ENCODE measurements at regions not wholly inside any gene's neighbourhood (a gene's known extent, or its start where the extent isn't known, plus 50 kb on each side); places are given as distances from the start of the nearest gene placed in this dataset.

GRCh38 chr15:91752081-91752785 lies 101.3 kb upstream of the SLCO3A1 start:
- Histone ChIP-seq H3K27me3 (peaks cover 14% of the 10 kb centered on the region), H3K36me3 (no peaks in the 10 kb centered on the region), H3K9me3 (no peaks in the 10 kb centered on the region), H3K4me3 (no peak overlapping the region), H3K4me1 (no peaks in the 10 kb centered on the region), H3K27ac (no peak overlapping the region)
- WGBS, 2 donors (ENCODE audit: low coverage in 1 of 2), result 65 to 68% methylated on average over 5 to 8 of the region's 8 CpGs
- TF ChIP-seq POLR2A (IDR thresholded peaks at IDR 0.05), result no peak
- TF ChIP-seq, protein P1, sequence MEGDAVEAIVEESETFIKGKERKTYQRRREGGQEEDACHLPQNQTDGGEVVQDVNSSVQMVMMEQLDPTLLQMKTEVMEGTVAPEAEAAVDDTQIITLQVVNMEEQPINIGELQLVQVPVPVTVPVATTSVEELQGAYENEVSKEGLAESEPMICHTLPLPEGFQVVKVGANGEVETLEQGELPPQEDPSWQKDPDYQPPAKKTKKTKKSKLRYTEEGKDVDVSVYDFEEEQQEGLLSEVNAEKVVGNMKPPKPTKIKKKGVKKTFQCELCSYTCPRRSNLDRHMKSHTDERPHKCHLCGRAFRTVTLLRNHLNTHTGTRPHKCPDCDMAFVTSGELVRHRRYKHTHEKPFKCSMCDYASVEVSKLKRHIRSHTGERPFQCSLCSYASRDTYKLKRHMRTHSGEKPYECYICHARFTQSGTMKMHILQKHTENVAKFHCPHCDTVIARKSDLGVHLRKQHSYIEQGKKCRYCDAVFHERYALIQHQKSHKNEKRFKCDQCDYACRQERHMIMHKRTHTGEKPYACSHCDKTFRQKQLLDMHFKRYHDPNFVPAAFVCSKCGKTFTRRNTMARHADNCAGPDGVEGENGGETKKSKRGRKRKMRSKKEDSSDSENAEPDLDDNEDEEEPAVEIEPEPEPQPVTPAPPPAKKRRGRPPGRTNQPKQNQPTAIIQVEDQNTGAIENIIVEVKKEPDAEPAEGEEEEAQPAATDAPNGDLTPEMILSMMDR (IDR thresholded peaks at IDR 0.05), result no peak
- no peak for TF ChIP-seq EP300 (IDR thresholded peaks at IDR 0.05)
- TF ChIP-seq POLR2AphosphoS5 (IDR thresholded peaks at IDR 0.05), result no peak
- ATAC-seq, result no peak

DNA sequence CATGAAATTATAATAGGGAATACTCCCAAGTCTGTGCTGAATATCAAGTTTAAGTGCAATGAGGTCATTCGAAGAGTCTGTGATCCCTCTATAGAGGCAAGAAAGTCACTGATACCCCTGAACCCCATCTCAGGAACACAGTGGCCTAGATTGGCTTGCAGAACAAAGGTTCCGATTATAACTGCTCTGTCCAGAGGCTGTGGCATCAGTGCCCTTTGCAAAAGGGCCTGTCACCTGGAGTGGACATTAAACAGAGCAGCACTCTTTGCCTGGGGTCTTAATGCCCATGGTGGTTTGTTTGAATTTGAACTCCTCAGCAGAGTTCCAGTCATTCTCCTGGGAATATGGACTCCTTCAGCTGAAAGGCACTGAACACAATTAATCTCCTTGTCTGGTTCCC lies 93.9 kb upstream of the SLCO3A1 start:
- H3K36me3 ChIP-seq, result no peaks in the 10 kb centered on the region
- no peak for TF ChIP-seq POLR2AphosphoS5 (IDR thresholded peaks at IDR 0.05)
- no peak for TF ChIP-seq EP300 (IDR thresholded peaks at IDR 0.05)
- no peak for TF ChIP-seq POLR2A (IDR thresholded peaks at IDR 0.05)
- TF ChIP-seq, protein P1 (IDR thresholded peaks at IDR 0.05), result no peak
- H3K4me3 ChIP-seq, result no peak overlapping the region
- ATAC-seq, result no peak
- H3K4me1 ChIP-seq, result no peaks in the 10 kb centered on the region
- WGBS, 2 donors (ENCODE audit: low coverage in 1 of 2), result 94 to 95% methylated on average over 2 of the region's 2 CpGs
- H3K27me3 ChIP-seq, result peaks cover 24% of the 10 kb centered on the region
- H3K9me3 ChIP-seq, result no peaks in the 10 kb centered on the region
- H3K27ac ChIP-seq, result no peak overlapping the region

- Histone ChIP-seq H3K4me1 (no peaks in the 10 kb centered on the region), H3K27ac (no peak overlapping the region), H3K9me3 (no peaks in the 10 kb centered on the region), H3K27me3 (peaks cover 12% of the 10 kb centered on the region), H3K36me3 (no peaks in the 10 kb centered on the region), H3K4me3 (no peak overlapping the region)
- ATAC-seq, result no peak
- TF ChIP-seq, protein P1 (IDR thresholded peaks at IDR 0.05), result no peak
- TF ChIP-seq POLR2A (IDR thresholded peaks at IDR 0.05), result no peak
- 84% methylated on average over 3 of the region's 3 CpGs; no CpG with 5 or more reads in 1 of the 2 donors for WGBS, 2 donors (ENCODE audit: low coverage in 1 of 2)
Observed at GRCh38 chr15:91765660-91766059, 87.8 kb upstream of the SLCO3A1 start.

DNA sequence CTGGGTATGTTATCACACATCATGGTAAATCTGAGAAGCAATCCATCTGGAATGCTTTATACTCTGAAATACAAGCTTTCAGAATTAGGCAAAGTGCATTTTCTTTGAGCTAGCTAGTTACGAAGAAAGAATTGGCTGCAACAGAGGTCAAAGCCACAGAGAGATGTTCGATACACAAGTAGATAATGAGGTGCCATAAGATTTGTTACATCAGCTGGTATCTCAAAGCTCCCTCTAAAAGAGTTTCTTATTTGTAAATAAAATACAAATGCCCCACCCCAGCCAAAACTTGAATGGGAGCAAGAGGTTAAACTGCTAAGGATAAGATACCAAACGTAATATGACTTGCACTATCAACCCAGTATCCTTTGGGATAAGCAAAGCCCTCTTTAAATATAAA lies 84.0 kb upstream of the SLCO3A1 start:
- Histone ChIP-seq H3K9me3 (no peaks in the 10 kb centered on the region), H3K4me1 (no peaks in the 10 kb centered on the region), H3K27ac (no peak overlapping the region), H3K27me3 (peaks cover 22% of the 10 kb centered on the region), H3K4me3 (no peak overlapping the region), H3K36me3 (no peaks in the 10 kb centered on the region)
- ATAC-seq, result no peak
- 51 to 58% methylated on average over 3 of the region's 3 CpGs for WGBS, 2 donors (ENCODE audit: low coverage in 1 of 2)
- TF ChIP-seq, protein P1 (IDR thresholded peaks at IDR 0.05), result no peak
- no peak for TF ChIP-seq POLR2AphosphoS5 (IDR thresholded peaks at IDR 0.05)
- TF ChIP-seq POLR2A (IDR thresholded peaks at IDR 0.05), result no peak

DNA sequence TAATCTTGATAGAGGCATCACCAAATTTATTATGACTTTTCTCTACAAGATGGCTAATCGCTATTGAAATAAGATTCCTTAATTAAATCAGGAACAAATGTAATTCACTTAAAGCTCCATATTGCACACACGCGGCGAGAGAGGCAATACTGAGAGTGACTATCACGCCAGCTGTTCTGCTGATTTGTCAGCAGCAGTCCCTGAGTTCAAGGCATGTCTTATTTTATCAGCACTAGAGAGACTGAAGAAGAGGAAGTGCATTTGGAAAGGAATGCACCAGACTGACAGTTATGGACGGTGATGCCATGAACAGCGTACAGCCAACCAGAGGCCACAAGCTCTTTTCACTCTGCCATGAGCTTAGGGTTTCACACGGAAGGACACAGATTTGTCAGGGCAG lies 83.6 kb upstream of the SLCO3A1 start:
- Histone ChIP-seq H3K4me3 (no peak overlapping the region), H3K27ac (no peak overlapping the region), H3K27me3 (peaks cover 24% of the 10 kb centered on the region), H3K36me3 (no peaks in the 10 kb centered on the region), H3K9me3 (no peaks in the 10 kb centered on the region), H3K4me1 (no peaks in the 10 kb centered on the region)
- no peak for TF ChIP-seq EP300 (IDR thresholded peaks at IDR 0.05)
- TF ChIP-seq, protein P1 (IDR thresholded peaks at IDR 0.05), result no peak
- TF ChIP-seq POLR2A (IDR thresholded peaks at IDR 0.05), result no peak
- no peak for TF ChIP-seq POLR2AphosphoS5 (IDR thresholded peaks at IDR 0.05)
- ATAC-seq, result no peak
- 38 to 48% methylated on average over 6 to 8 of the region's 8 CpGs for WGBS, 2 donors (ENCODE audit: low coverage in 1 of 2)

Data from gastroesophageal sphincter (tissue), 4 donors.